ENCODE measurements at regions not wholly inside any gene's neighbourhood (a gene's known extent, or its start where the extent isn't known, plus 50 kb on each side); places are given as distances from the start of the nearest gene placed in this dataset.

GRCh38 chr12:115232455-115233156, 548.6 kb upstream of the TBX3 start:
- no peak for TF ChIP-seq EZH2 (IDR thresholded peaks at IDR 0.05; ENCODE audit: borderline replicate concordance, low read length)
- no peak for TF ChIP-seq CTCF (IDR thresholded peaks at IDR 0.05; ENCODE audit: low read length)

Data from OCI-LY1 (cell line).